HepG2 (cell line): ENCODE measurements at regions not wholly inside any gene's neighbourhood (a gene's known extent, or its start where the extent isn't known, plus 50 kb on each side); places are given as distances from the start of the nearest gene placed in this dataset.

Source experiments
- ATAC-seq: fragments of 200-7000 bp; cut with Tn5 transposase; 3 replicates; pipeline ENCODE4 v1.9.1; 2020; ENCODE audit warnings: mild to moderate bottlenecking, moderate library complexity
- BruUV-seq: library from RNA; stranded (reverse); fragments of 400-500 nt; replicated peaks from 2 replicates; lab custom pipeline; 2021; lab: Mats Ljungman, UMichigan
- CTCF ChIA-PET: fragments of 300-600 bp; formaldehyde crosslinking; extraction: SDS; loops from one replicate; lab custom pipeline; 2021; ENCODE audit warnings: low total read pairs, inconsistent platforms, low intra/inter-chr PET ratio; lab: Yijun Ruan, JAX
- POLR2A ChIA-PET: fragments of 350-600 bp; sonication (Branson Sonifier 250); formaldehyde crosslinking; loops from one replicate; lab custom pipeline; 2020; ENCODE audit warnings: antibody characterized with exemption, inconsistent platforms; lab: Yijun Ruan, JAX
- DNase-seq: peaks from one replicate; pipeline ENCODE4 v3.0.0-alpha.2; 2015; ENCODE audit warnings: low spot score
- FAIRE-seq: peaks from 3 replicates; lab custom pipeline; 2011; peaks lifted over from hg19 to GRCh38; lab: Jason Lieb, UNC
- H2AFZ ChIP-seq: one replicate; pipeline ENCODE4 v1.6.1; 2011; ENCODE audit warnings: low read length, inconsistent platforms
- H3K27ac ChIP-seq: fragments of 300-600 bp; 3 replicates; pipeline ENCODE4 v1.8.0; 2011; ENCODE audit warnings: mixed run types, mild to moderate bottlenecking, mixed read lengths, low read length, inconsistent platforms; ENCODE audit not compliant: insufficient read depth; ENCODE audit errors: extremely low read length
- H3K27me3 ChIP-seq, 2 experiments: fragments of 200-600 bp in 1 of 2; 2 replicates in 1 of 2; 3 replicates in 1 of 2; pipeline versions ENCODE4 v1.6.0 to v1.8.0; 2011; ENCODE audit warnings: low read length in 2 of 2, mild to moderate bottlenecking in 2 of 2, moderate library complexity in 2 of 2, inconsistent platforms in 1 of 2; ENCODE audit not compliant: insufficient read depth in 2 of 2, control insufficient read depth in 1 of 2
- H3K36me3 ChIP-seq, 2 experiments: fragments of 200-600 bp in 1 of 2; replicated peaks in 1 of 2; 2 replicates in 1 of 2; 3 replicates in 1 of 2; pipeline versions ENCODE4 v1.5.1 to v1.8.0; 2011; ENCODE audit warnings: low read length in 2 of 2, inconsistent platforms in 1 of 2; ENCODE audit not compliant: insufficient read depth in 2 of 2, control insufficient read depth in 1 of 2
- H3K4me1 ChIP-seq: 2 replicates; pipeline ENCODE4 v1.5.1; 2012; ENCODE audit warnings: low read length, inconsistent platforms; ENCODE audit not compliant: insufficient read depth
- H3K4me2 ChIP-seq: 2 replicates; pipeline ENCODE4 v1.6.0; 2011; ENCODE audit warnings: low read depth, low read length, inconsistent platforms
- H3K4me3 ChIP-seq, 3 experiments: fragments of 200-600 bp in 1 of 3; sonication (generic), shearing (Covaris generic) in 1 of 3; replicated peaks in 1 of 3; 2 replicates each; pipeline ENCODE4 v1.5.1; 2011 to 2016; ENCODE audit warnings: low read length in 3 of 3, inconsistent platforms in 2 of 3, low read depth in 2 of 3, mild to moderate bottlenecking in 2 of 3, control low read depth in 1 of 3, mixed read lengths in 1 of 3; ENCODE audit not compliant: insufficient read depth in 1 of 3
- H3K79me2 ChIP-seq: one replicate; pipeline ENCODE4 v1.6.1; 2011; ENCODE audit warnings: low read length, inconsistent platforms; ENCODE audit not compliant: insufficient read depth
- H3K9ac ChIP-seq: 2 replicates; pipeline ENCODE4 v1.6.0; 2011; ENCODE audit warnings: mild to moderate bottlenecking, low read depth, low read length, inconsistent platforms; ENCODE audit not compliant: insufficient read depth
- H3K9me3 ChIP-seq: 2 replicates; pipeline ENCODE4 v1.5.1; 2012; ENCODE audit warnings: mild to moderate bottlenecking, low read length
- H4K20me1 ChIP-seq: 2 replicates; pipeline ENCODE4 v1.6.0; 2011; ENCODE audit warnings: inconsistent platforms, mild to moderate bottlenecking, low read length, moderate library complexity; ENCODE audit not compliant: insufficient read depth
- CBX2 ChIP-seq, 2 experiments: fragments of 200-600 bp in 1 of 2; sonication (generic); formaldehyde crosslinking in 1 of 2; IDR thresholded peaks; 2 replicates each; pipeline versions ENCODE4 v1.7.0 to v1.8.1; 2018 to 2022; ENCODE audit warnings: low read depth in 2 of 2, low read length in 1 of 2, mild to moderate bottlenecking in 1 of 2, missing genetic modification reagents in 1 of 2
- CCDC6 ChIP-seq: sonication (generic); formaldehyde crosslinking; IDR thresholded peaks from 2 replicates; pipeline ENCODE4 v1.8.1; 2022; ENCODE audit warnings: mild to moderate bottlenecking, missing genetic modification reagents, moderate library complexity
- DBP ChIP-seq: sonication (generic); formaldehyde crosslinking; IDR thresholded peaks from 2 replicates; pipeline ENCODE4 v1.4.0; 2020; ENCODE audit warnings: missing genetic modification reagents; ENCODE audit errors: not compliant biosample characterization
- EED ChIP-seq: sonication (generic); formaldehyde crosslinking; IDR thresholded peaks from 2 replicates; pipeline ENCODE4 v1.5.0; 2020; ENCODE audit warnings: mild to moderate bottlenecking, missing genetic modification reagents
- FOXA3 ChIP-seq: IDR thresholded peaks from 2 replicates; pipeline ENCODE4 v1.6.1; 2016; ENCODE audit warnings: missing genetic modification reagents, missing compliant biosample characterization
- FOXK2 ChIP-seq: fragments of 450-650 bp; IDR thresholded peaks from 2 replicates; pipeline ENCODE4 v1.6.1; 2016
- GATAD2A ChIP-seq: IDR thresholded peaks from 2 replicates; pipeline ENCODE4 v1.6.1; 2016
- KDM4B ChIP-seq: sonication (generic); formaldehyde crosslinking; IDR thresholded peaks from 2 replicates; pipeline ENCODE4 v1.4.0; 2020; ENCODE audit warnings: missing genetic modification reagents
- MTERF4 ChIP-seq: sonication (generic); formaldehyde crosslinking; IDR thresholded peaks from 2 replicates; pipeline ENCODE4 v1.8.0; 2023; ENCODE audit warnings: mild to moderate bottlenecking, missing genetic modification reagents
- NCOR1 ChIP-seq: fragments of 200-600 bp; sonication (generic); IDR thresholded peaks from 2 replicates; pipeline ENCODE4 v1.7.0; 2017; ENCODE audit warnings: antibody characterized with exemption, low read length, borderline replicate concordance
- NFE2L2 ChIP-seq: fragments of 150-350 bp; IDR thresholded peaks from 2 replicates; pipeline ENCODE4 v1.6.1; 2014; ENCODE audit warnings: low read length
- PHF21A ChIP-seq: sonication (generic); formaldehyde crosslinking; IDR thresholded peaks from 2 replicates; pipeline ENCODE4 v1.5.0; 2020; ENCODE audit warnings: mild to moderate bottlenecking, missing genetic modification reagents
- SSRP1 ChIP-seq: IDR thresholded peaks from 2 replicates; pipeline ENCODE4 v1.6.1; 2016; ENCODE audit warnings: control low read depth
- TCF7 ChIP-seq: sonication (generic); IDR thresholded peaks from 2 replicates; pipeline ENCODE4 v1.6.1; 2016; ENCODE audit warnings: antibody characterized with exemption, low read depth
- TEAD3 ChIP-seq: optimal IDR thresholded peaks from 2 replicates; pipeline ENCODE3; 2016; ENCODE audit warnings: borderline replicate concordance
- ZNF235 ChIP-seq: sonication (generic); formaldehyde crosslinking; IDR thresholded peaks from 2 replicates; pipeline ENCODE4 v1.8.1; 2023; ENCODE audit warnings: mild to moderate bottlenecking, missing genetic modification reagents, borderline replicate concordance
- ZNF253 ChIP-seq: sonication (generic); formaldehyde crosslinking; IDR thresholded peaks from 2 replicates; pipeline ENCODE4 v1.8.0; 2022; ENCODE audit warnings: mild to moderate bottlenecking, missing genetic modification reagents, borderline replicate concordance
- ZNF432 ChIP-seq: sonication (generic); formaldehyde crosslinking; IDR thresholded peaks from 2 replicates; pipeline ENCODE4 v1.5.0; 2020; ENCODE audit warnings: missing genetic modification reagents, mild to moderate bottlenecking, borderline replicate concordance
- ZNF556 ChIP-seq: sonication (generic); formaldehyde crosslinking; IDR thresholded peaks from 2 replicates; pipeline ENCODE4 v1.4.0; 2020; ENCODE audit warnings: mild to moderate bottlenecking, missing genetic modification reagents, borderline replicate concordance
- ZNF580 ChIP-seq: IDR thresholded peaks from 2 replicates; pipeline ENCODE4 v1.6.1; 2016; ENCODE audit warnings: low read depth, borderline replicate concordance
- ZNF75D ChIP-seq: sonication (generic); formaldehyde crosslinking; IDR thresholded peaks from 2 replicates; pipeline ENCODE4 v1.8.1; 2023; ENCODE audit warnings: missing genetic modification reagents, mild to moderate bottlenecking, borderline replicate concordance
- WGBS: methylation state at CpG from one replicate; pipeline ENCODE4 v1.1.6; 2017; ENCODE audit warnings: low lambda C conversion rate; 5-methylcytosine and 5-hydroxymethylcytosine counted together
- in situ Hi-C: cut with HindIII; loops from 2 replicates; pipeline ENCODE4 v1.10.0; 2017; ENCODE audit warnings: low pct_unique_long_range_greater_than_20kb; ENCODE audit not compliant: extremely low pct_ligation_motif_present
- intact Hi-C: fragments of 100-400 bp; cut with micrococcal nuclease; formaldehyde crosslinking; loops from one replicate; pipeline ENCODE4 v1.10.0; 2022; ENCODE audit not compliant: unreplicated experiment
- TF ChIP-seq, protein P1 (sequence below): sonication (generic); formaldehyde crosslinking; IDR thresholded peaks from 2 replicates; pipeline ENCODE4 v1.4.0; 2020; ENCODE audit warnings: missing genetic modification reagents, borderline replicate concordance

DNA sequence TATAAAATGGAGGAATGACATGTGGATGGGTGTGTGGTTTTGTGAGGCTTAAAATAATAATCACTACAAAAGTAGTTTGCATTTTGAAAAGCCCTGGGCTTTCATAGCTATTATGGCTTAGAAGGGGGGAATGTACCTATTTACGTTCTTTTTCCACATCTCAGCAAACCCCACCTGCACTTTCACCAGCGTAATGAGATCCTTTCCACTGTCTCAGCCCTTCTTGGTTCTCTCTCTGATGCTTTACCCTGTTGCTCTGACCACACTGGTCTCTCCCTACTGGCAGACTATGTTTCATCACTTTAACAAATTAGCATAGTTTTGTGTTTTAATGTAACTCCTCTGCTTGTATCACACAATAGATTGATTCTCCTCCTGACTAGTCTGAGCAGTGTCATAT, 234.6 kb downstream of the DMRT2 start (continued):
- TF ChIP-seq MTERF4 (CRISPR knock-in tag) (no peak), KDM4B (CRISPR knock-in tag) (no peak), NFE2L2 (no peak), CCDC6 (CRISPR knock-in tag) (no peak)

DNA sequence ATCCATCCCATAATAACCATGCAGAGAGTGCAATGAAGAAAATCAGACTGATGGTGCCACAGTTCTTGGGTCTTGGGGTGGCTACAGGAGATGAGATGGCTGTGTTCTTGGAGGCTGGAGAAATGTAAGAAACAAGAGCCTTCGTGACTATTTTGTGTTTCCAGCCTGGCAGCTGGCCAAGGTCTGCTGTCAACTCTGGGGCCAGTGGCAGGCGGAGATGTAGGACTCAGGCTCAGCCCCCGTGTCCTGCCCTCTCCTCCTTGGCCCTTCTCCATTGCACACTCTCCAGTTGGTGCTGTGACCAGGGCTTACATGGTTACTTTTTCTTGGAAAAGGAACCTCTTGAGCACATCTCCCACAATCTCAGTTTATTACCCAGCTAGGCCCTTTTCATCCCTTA, 235.4 kb downstream of the DMRT2 start:
- H3K27me3 ChIP-seq = no peaks in the 10 kb centered on the region
- FAIRE-seq (no peak), ATAC-seq (no peak), DNase-seq (no peak)
- H4K20me1 ChIP-seq = no peaks in the 10 kb centered on the region
- no peaks in the 10 kb centered on the region for H3K79me2 ChIP-seq
- CTCF ChIA-PET = no interaction called here
- no peaks in the 10 kb centered on the region for H3K9me3 ChIP-seq
- no peak overlapping the region for H3K4me2 ChIP-seq
- POLR2A ChIA-PET = no interaction called here
- H2AFZ ChIP-seq = no peak overlapping the region
- H3K27ac ChIP-seq = no peak overlapping the region
- intact Hi-C loops (no loop called here), in situ Hi-C loops (no loop called here)
- H3K4me1 ChIP-seq = no peaks in the 10 kb centered on the region
- H3K36me3 ChIP-seq = no peaks in the 10 kb centered on the region
- BruUV-seq = no TSS peak
- H3K4me3 ChIP-seq = no peak overlapping the region
- WGBS = 9% methylated on average over 3 of the region's 3 CpGs
- H3K9ac ChIP-seq = no peak overlapping the region
- TF ChIP-seq FOXK2 = no peak
- no peak for TF ChIP-seq TCF7
- no peak for TF ChIP-seq NCOR1
- TF ChIP-seq ZNF580 (CRISPR knock-in tag) = no peak
- TF ChIP-seq FOXA3 (CRISPR knock-in tag) = no peak
- TF ChIP-seq SSRP1 (CRISPR knock-in tag) = no peak
- TF ChIP-seq ZNF75D (CRISPR knock-in tag) = no peak
- no peak for TF ChIP-seq CBX2 (IDR thresholded peaks at IDR 0.05; ENCODE audit: low read depth, low read length)
- TF ChIP-seq CBX2 (CRISPR knock-in tag; IDR thresholded peaks at IDR 0.05; ENCODE audit: low read depth) = no peak
- TF ChIP-seq ZNF253 (CRISPR knock-in tag) = no peak
- no peak for TF ChIP-seq DBP (CRISPR knock-in tag)
- TF ChIP-seq PHF21A (CRISPR knock-in tag) = no peak
- TF ChIP-seq EED (CRISPR knock-in tag) = no peak
- no peak for TF ChIP-seq TEAD3 (CRISPR knock-in tag)
- no peak for TF ChIP-seq GATAD2A (CRISPR knock-in tag)
- TF ChIP-seq ZNF432 (CRISPR knock-in tag) = no peak
- TF ChIP-seq, protein P1, sequence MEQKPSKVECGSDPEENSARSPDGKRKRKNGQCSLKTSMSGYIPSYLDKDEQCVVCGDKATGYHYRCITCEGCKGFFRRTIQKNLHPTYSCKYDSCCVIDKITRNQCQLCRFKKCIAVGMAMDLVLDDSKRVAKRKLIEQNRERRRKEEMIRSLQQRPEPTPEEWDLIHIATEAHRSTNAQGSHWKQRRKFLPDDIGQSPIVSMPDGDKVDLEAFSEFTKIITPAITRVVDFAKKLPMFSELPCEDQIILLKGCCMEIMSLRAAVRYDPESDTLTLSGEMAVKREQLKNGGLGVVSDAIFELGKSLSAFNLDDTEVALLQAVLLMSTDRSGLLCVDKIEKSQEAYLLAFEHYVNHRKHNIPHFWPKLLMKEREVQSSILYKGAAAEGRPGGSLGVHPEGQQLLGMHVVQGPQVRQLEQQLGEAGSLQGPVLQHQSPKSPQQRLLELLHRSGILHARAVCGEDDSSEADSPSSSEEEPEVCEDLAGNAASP = no peak
- TF ChIP-seq ZNF235 = no peak
- no peak for TF ChIP-seq ZNF556 (CRISPR knock-in tag)
